Fibroblast of lung (primary cell): ENCODE measurements at regions not wholly inside any gene's neighbourhood (a gene's known extent, or its start where the extent isn't known, plus 50 kb on each side); places are given as distances from the start of the nearest gene placed in this dataset.

Experiments
- EZH2 ChIP-seq: IDR thresholded peaks from 2 replicates; pipeline ENCODE4 v1.5.1; 2012; ENCODE audit warnings: low read length, control low read depth, mild to moderate bottlenecking; ENCODE audit errors: missing control alignments
- TF ChIP-seq, protein P1 (sequence below), 2 donors: IDR thresholded peaks in 1 of 2; conservative IDR thresholded peaks in 1 of 2; 1 replicate in 1 of 2; 2 replicates in 1 of 2; pipeline ENCODE4 v1.5.1; 2011 to 2012; ENCODE audit warnings: low read length in 2 of 2, control low read depth in 1 of 2, inconsistent platforms in 1 of 2, low read depth in 1 of 2, mild to moderate bottlenecking in 1 of 2

GRCh38 chr7:56291-56913 lies 136.0 kb upstream of the FAM20C start:
- TF ChIP-seq, protein P1, sequence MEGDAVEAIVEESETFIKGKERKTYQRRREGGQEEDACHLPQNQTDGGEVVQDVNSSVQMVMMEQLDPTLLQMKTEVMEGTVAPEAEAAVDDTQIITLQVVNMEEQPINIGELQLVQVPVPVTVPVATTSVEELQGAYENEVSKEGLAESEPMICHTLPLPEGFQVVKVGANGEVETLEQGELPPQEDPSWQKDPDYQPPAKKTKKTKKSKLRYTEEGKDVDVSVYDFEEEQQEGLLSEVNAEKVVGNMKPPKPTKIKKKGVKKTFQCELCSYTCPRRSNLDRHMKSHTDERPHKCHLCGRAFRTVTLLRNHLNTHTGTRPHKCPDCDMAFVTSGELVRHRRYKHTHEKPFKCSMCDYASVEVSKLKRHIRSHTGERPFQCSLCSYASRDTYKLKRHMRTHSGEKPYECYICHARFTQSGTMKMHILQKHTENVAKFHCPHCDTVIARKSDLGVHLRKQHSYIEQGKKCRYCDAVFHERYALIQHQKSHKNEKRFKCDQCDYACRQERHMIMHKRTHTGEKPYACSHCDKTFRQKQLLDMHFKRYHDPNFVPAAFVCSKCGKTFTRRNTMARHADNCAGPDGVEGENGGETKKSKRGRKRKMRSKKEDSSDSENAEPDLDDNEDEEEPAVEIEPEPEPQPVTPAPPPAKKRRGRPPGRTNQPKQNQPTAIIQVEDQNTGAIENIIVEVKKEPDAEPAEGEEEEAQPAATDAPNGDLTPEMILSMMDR (conservative IDR thresholded peaks at IDR 0.05 in 1 of 2, IDR thresholded peaks at IDR 0.05 in 1 of 2; ENCODE audit: low read depth in 1 of 2, low read length in 2 of 2) = no peak
- TF ChIP-seq EZH2 = no peak
